ENCODE measurements at regions not wholly inside any gene's neighbourhood (a gene's known extent, or its start where the extent isn't known, plus 50 kb on each side); places are given as distances from the start of the nearest gene placed in this dataset.

GRCh38 chr16:60200161-60200560 lies 1466.0 kb upstream of the GOT2 start:
- TF ChIP-seq TAF1 (IDR thresholded peaks at IDR 0.05; ENCODE audit: borderline replicate concordance, insufficient read depth, low read length) = no peak
- TF ChIP-seq POLR2AphosphoS5 (IDR thresholded peaks at IDR 0.05; ENCODE audit: low read depth, low read length) = no peak
- no peak for TF ChIP-seq FOXP2 (optimal IDR thresholded peaks at IDR 0.05; ENCODE audit: borderline replicate concordance, extremely low read depth, extremely low read length, insufficient read depth)
- TF ChIP-seq, protein P1, sequence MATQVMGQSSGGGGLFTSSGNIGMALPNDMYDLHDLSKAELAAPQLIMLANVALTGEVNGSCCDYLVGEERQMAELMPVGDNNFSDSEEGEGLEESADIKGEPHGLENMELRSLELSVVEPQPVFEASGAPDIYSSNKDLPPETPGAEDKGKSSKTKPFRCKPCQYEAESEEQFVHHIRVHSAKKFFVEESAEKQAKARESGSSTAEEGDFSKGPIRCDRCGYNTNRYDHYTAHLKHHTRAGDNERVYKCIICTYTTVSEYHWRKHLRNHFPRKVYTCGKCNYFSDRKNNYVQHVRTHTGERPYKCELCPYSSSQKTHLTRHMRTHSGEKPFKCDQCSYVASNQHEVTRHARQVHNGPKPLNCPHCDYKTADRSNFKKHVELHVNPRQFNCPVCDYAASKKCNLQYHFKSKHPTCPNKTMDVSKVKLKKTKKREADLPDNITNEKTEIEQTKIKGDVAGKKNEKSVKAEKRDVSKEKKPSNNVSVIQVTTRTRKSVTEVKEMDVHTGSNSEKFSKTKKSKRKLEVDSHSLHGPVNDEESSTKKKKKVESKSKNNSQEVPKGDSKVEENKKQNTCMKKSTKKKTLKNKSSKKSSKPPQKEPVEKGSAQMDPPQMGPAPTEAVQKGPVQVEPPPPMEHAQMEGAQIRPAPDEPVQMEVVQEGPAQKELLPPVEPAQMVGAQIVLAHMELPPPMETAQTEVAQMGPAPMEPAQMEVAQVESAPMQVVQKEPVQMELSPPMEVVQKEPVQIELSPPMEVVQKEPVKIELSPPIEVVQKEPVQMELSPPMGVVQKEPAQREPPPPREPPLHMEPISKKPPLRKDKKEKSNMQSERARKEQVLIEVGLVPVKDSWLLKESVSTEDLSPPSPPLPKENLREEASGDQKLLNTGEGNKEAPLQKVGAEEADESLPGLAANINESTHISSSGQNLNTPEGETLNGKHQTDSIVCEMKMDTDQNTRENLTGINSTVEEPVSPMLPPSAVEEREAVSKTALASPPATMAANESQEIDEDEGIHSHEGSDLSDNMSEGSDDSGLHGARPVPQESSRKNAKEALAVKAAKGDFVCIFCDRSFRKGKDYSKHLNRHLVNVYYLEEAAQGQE (IDR thresholded peaks at IDR 0.05; ENCODE audit: insufficient read depth in 1 of 2, low read depth in 2 of 2, low read length in 2 of 2) = no peak
- TF ChIP-seq SIN3A (IDR thresholded peaks at IDR 0.05; ENCODE audit: borderline replicate concordance, insufficient read depth, low read length) = no peak

- TF ChIP-seq, protein P1 (IDR thresholded peaks at IDR 0.05; ENCODE audit: insufficient read depth in 1 of 2, low read depth in 2 of 2, low read length in 2 of 2) = no peak
- no peak for TF ChIP-seq SIN3A (IDR thresholded peaks at IDR 0.05; ENCODE audit: borderline replicate concordance, insufficient read depth, low read length)
- no peak for TF ChIP-seq TAF1 (IDR thresholded peaks at IDR 0.05; ENCODE audit: borderline replicate concordance, insufficient read depth, low read length)
- no peak for TF ChIP-seq POLR2AphosphoS5 (IDR thresholded peaks at IDR 0.05; ENCODE audit: low read depth, low read length)
- no peak for TF ChIP-seq FOXP2 (optimal IDR thresholded peaks at IDR 0.05; ENCODE audit: borderline replicate concordance, extremely low read depth, extremely low read length, insufficient read depth)
These were observed 1465.0 kb upstream of the GOT2 start for GRCh38 chr16:60199150-60199549.

GRCh38 chr16:60181536-60181935 lies 1447.4 kb upstream of the GOT2 start:
- TF ChIP-seq TAF1 (IDR thresholded peaks at IDR 0.05; ENCODE audit: borderline replicate concordance, insufficient read depth, low read length) (no peak), FOXP2 (optimal IDR thresholded peaks at IDR 0.05; ENCODE audit: borderline replicate concordance, extremely low read depth, extremely low read length, insufficient read depth) (no peak), POLR2AphosphoS5 (IDR thresholded peaks at IDR 0.05; ENCODE audit: low read depth, low read length) (no peak)
- TF ChIP-seq, protein P1 (IDR thresholded peaks at IDR 0.05; ENCODE audit: insufficient read depth in 1 of 2, low read depth in 2 of 2, low read length in 2 of 2) = no peak

- TF ChIP-seq TAF1 (IDR thresholded peaks at IDR 0.05; ENCODE audit: borderline replicate concordance, insufficient read depth, low read length) = no peak
- TF ChIP-seq FOXP2 (optimal IDR thresholded peaks at IDR 0.05; ENCODE audit: borderline replicate concordance, extremely low read depth, extremely low read length, insufficient read depth) = no peak
- TF ChIP-seq POLR2AphosphoS5 (IDR thresholded peaks at IDR 0.05; ENCODE audit: low read depth, low read length) = no peak
- TF ChIP-seq, protein P1 (IDR thresholded peaks at IDR 0.05; ENCODE audit: insufficient read depth in 1 of 2, low read depth in 2 of 2, low read length in 2 of 2) = no peak
- no peak for TF ChIP-seq SIN3A (IDR thresholded peaks at IDR 0.05; ENCODE audit: borderline replicate concordance, insufficient read depth, low read length)
These were observed 1446.5 kb upstream of the GOT2 start for GRCh38 chr16:60180609-60181008.

DNA sequence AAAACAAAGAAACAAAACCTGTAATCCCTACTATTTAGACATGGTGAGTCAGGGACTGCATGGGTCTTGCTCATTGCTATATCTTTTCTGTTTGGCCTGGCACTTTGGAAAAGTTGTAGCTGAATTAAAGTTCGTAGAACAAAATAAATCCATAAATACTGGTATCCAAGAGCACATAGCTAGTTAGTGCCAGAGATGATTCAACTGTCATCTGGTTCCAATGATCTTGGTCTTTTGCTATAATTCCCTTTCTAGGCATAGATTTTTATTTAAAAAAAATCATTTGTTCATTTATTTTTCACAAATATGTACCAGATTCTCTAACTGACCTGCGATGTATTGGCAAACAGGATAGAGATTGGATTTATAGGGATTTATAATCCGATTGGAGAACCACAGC lies 1436.1 kb upstream of the GOT2 start:
- no peak for TF ChIP-seq SIN3A (IDR thresholded peaks at IDR 0.05; ENCODE audit: borderline replicate concordance, insufficient read depth, low read length)
- TF ChIP-seq TAF1 (IDR thresholded peaks at IDR 0.05; ENCODE audit: borderline replicate concordance, insufficient read depth, low read length) = no peak
- TF ChIP-seq FOXP2 (optimal IDR thresholded peaks at IDR 0.05; ENCODE audit: borderline replicate concordance, extremely low read depth, extremely low read length, insufficient read depth) = no peak
- TF ChIP-seq POLR2AphosphoS5 (IDR thresholded peaks at IDR 0.05; ENCODE audit: low read depth, low read length) = no peak
- TF ChIP-seq, protein P1 (IDR thresholded peaks at IDR 0.05; ENCODE audit: insufficient read depth in 1 of 2, low read depth in 2 of 2, low read length in 2 of 2) = no peak

All from PFSK-1 (cell line).